ENCODE measurements at regions not wholly inside any gene's neighbourhood (a gene's known extent, or its start where the extent isn't known, plus 50 kb on each side); places are given as distances from the start of the nearest gene placed in this dataset.

- CTCF ChIA-PET = no interaction called here
- H3K4me1 ChIP-seq (ENCODE audit: control insufficient read depth in 1 of 2, insufficient read depth in 2 of 2, low read depth in 1 of 2, low read length in 1 of 2) = peaks cover 0 to 3% of the 10 kb centered on the region in 2 experiments; a peak in 2 of 4 replicates
- no peak for DNase-seq
- H3K4me2 ChIP-seq = no peak overlapping the region
- H3F3A ChIP-seq (replicated peaks; ENCODE audit: insufficient read depth) = no peaks in the 10 kb centered on the region
- no peaks in the 10 kb centered on the region for H3K9me3 ChIP-seq
- H3K9ac ChIP-seq = no peak overlapping the region
- H3K27me3 ChIP-seq (ENCODE audit: insufficient read depth) = no peaks in the 10 kb centered on the region
- TF ChIP-seq ZBTB33 (IDR thresholded peaks at IDR 0.05; ENCODE audit: borderline replicate concordance, low read depth) = no peak
- no peak for TF ChIP-seq USF2 (IDR thresholded peaks at IDR 0.05; ENCODE audit: borderline replicate concordance, low read depth, low read length)
- no peak for TF ChIP-seq GABPA (IDR thresholded peaks at IDR 0.05; ENCODE audit: low read depth)
- TF ChIP-seq RXRA (IDR thresholded peaks at IDR 0.05; ENCODE audit: borderline replicate concordance, low read depth) = no peak
- no peaks in the 10 kb centered on the region for H3K79me2 ChIP-seq (ENCODE audit: insufficient read depth)
- H3K4me3 ChIP-seq (ENCODE audit: low read depth in 2 of 2, low read length in 1 of 2) = no peak overlapping the region
- no peaks in the 10 kb centered on the region for H3K36me3 ChIP-seq (replicated peaks in 1 of 2; ENCODE audit: control insufficient read depth in 1 of 2, insufficient read depth in 2 of 2, low read length in 1 of 2)
- POLR2A ChIA-PET = no interaction called here
- H4K20me1 ChIP-seq (ENCODE audit: insufficient read depth) = no peaks in the 10 kb centered on the region
- H3K9me2 ChIP-seq = no peaks in the 10 kb centered on the region
- no peak overlapping the region for H2AFZ ChIP-seq (ENCODE audit: low read depth)
- H3K27ac ChIP-seq (ENCODE audit: low read depth in 2 of 2, low read length in 1 of 2) = no peak overlapping the region
- 55% methylated on average over 2 of the region's 2 CpGs for WGBS (ENCODE audit: low lambda C conversion rate)
These were observed 95.7 kb downstream of the SUCNR1 start for GRCh38 chr3:151969026-151969642.

GRCh38 chr3:151971814-151972579 is 98.6 kb downstream of the SUCNR1 start:
- peaks cover 0 to 17% of the 10 kb centered on the region in 2 experiments; a peak in 2 of 4 replicates for H3K4me1 ChIP-seq (ENCODE audit: control insufficient read depth in 1 of 2, insufficient read depth in 2 of 2, low read depth in 1 of 2, low read length in 1 of 2)
- no peak overlapping the region for H3K27ac ChIP-seq (ENCODE audit: low read depth in 2 of 2, low read length in 1 of 2)
- no peak overlapping the region for H3K4me3 ChIP-seq (ENCODE audit: low read depth in 2 of 2, low read length in 1 of 2)
- no peaks in the 10 kb centered on the region for H3K9me2 ChIP-seq
- WGBS (ENCODE audit: low lambda C conversion rate) = 43% methylated on average over 5 of the region's 5 CpGs
- H3K4me2 ChIP-seq = no peak overlapping the region
- DNase-seq = no peak
- POLR2A ChIA-PET = no interaction called here
- no peaks in the 10 kb centered on the region for H4K20me1 ChIP-seq (ENCODE audit: insufficient read depth)
- H3K9me3 ChIP-seq = no peaks in the 10 kb centered on the region
- H3K9ac ChIP-seq = no peak overlapping the region
- CTCF ChIA-PET = no interaction called here
- no peak overlapping the region for H2AFZ ChIP-seq (ENCODE audit: low read depth)
- H3K79me2 ChIP-seq (ENCODE audit: insufficient read depth) = no peaks in the 10 kb centered on the region
- TF ChIP-seq SIN3A (IDR thresholded peaks at IDR 0.05; ENCODE audit: borderline replicate concordance, low read depth, low read length) (no peak), TEAD4 (IDR thresholded peaks at IDR 0.05; ENCODE audit: borderline replicate concordance, insufficient read depth) (no peak), RCOR1 (IDR thresholded peaks at IDR 0.05; ENCODE audit: low read length) (no peak), RFX5 (IDR thresholded peaks at IDR 0.05; ENCODE audit: low read length) (no peak), NFIC (IDR thresholded peaks at IDR 0.05; ENCODE audit: borderline replicate concordance) (no peak), USF1 (IDR thresholded peaks at IDR 0.05; ENCODE audit: borderline replicate concordance, low read depth) (no peak), TCF12 (IDR thresholded peaks at IDR 0.05) (no peak), TAF1 (IDR thresholded peaks at IDR 0.05; ENCODE audit: borderline replicate concordance, low read depth, low read length) (no peak), REST (IDR thresholded peaks at IDR 0.05; ENCODE audit: low read depth, low read length) (no peak), NRF1 (IDR thresholded peaks at IDR 0.05; ENCODE audit: low read depth, low read length) (no peak), GABPA (IDR thresholded peaks at IDR 0.05; ENCODE audit: low read depth) (no peak), MEF2A (IDR thresholded peaks at IDR 0.05; ENCODE audit: borderline replicate concordance, low read depth) (no peak), EZH2phosphoT487 (IDR thresholded peaks at IDR 0.05; ENCODE audit: borderline replicate concordance, low read depth) (no peak)
- no peaks in the 10 kb centered on the region for H3K36me3 ChIP-seq (replicated peaks in 1 of 2; ENCODE audit: control insufficient read depth in 1 of 2, insufficient read depth in 2 of 2, low read length in 1 of 2)
- H3K27me3 ChIP-seq (ENCODE audit: insufficient read depth) = no peaks in the 10 kb centered on the region
- H3F3A ChIP-seq (replicated peaks; ENCODE audit: insufficient read depth) = peaks cover 22% of the 10 kb centered on the region
